ENCODE measurements at regions not wholly inside any gene's neighbourhood (a gene's known extent, or its start where the extent isn't known, plus 50 kb on each side); places are given as distances from the start of the nearest gene placed in this dataset.
A peak's percentile ranks its signal among the peaks of the same experiment; 100 is the strongest.

GRCh38 chr17:79393358-79394052 is 217.3 kb downstream of the RBFOX3 start:
- peak; percentile 87 for DNase-seq

- DNase-seq: no peak
These were observed 218.3 kb downstream of the RBFOX3 start for GRCh38 chr17:79392598-79392997.

- peak; percentile 83 for DNase-seq
These were observed 219.2 kb downstream of the RBFOX3 start for GRCh38 chr17:79391376-79392233.

GRCh38 chr17:79389896-79390295 is 221.0 kb downstream of the RBFOX3 start:
- DNase-seq: no peak

GRCh38 chr17:79388556-79389295 is 222.1 kb downstream of the RBFOX3 start:
- DNase-seq: peak; percentile 69

- no peak for DNase-seq
These were observed 223.1 kb downstream of the RBFOX3 start for GRCh38 chr17:79387783-79388182.

GRCh38 chr17:79385962-79386563 is 224.8 kb downstream of the RBFOX3 start:
- DNase-seq: no peak

- no peak for DNase-seq
These were observed 228.5 kb downstream of the RBFOX3 start for GRCh38 chr17:79382313-79382712.

- DNase-seq: no peak
These were observed 231.0 kb downstream of the RBFOX3 start for GRCh38 chr17:79379700-79380445.

GRCh38 chr17:79377230-79377786 is 233.5 kb downstream of the RBFOX3 start:
- DNase-seq: no peak

GRCh38 chr17:79374807-79375206 is 236.0 kb downstream of the RBFOX3 start:
- no peak for DNase-seq

GRCh38 chr17:79374087-79374689 is 236.7 kb downstream of the RBFOX3 start:
- no peak for DNase-seq

- no peak for DNase-seq
These were observed 238.2 kb downstream of the RBFOX3 start for GRCh38 chr17:79372470-79373238.

GRCh38 chr17:79371984-79372383 is 238.9 kb downstream of the RBFOX3 start:
- no peak for DNase-seq

- DNase-seq: no peak
These were observed 240.3 kb downstream of the RBFOX3 start for GRCh38 chr17:79370594-79370993.

- DNase-seq: no peak
These were observed 240.7 kb downstream of the RBFOX3 start for GRCh38 chr17:79370126-79370525.

- DNase-seq: no peak
These were observed 241.3 kb downstream of the RBFOX3 start for GRCh38 chr17:79369532-79369931.

- DNase-seq: no peak
These were observed 241.8 kb downstream of the RBFOX3 start for GRCh38 chr17:79369001-79369400.

GRCh38 chr17:79368521-79368920 is 242.3 kb downstream of the RBFOX3 start:
- no peak for DNase-seq

- no peak for DNase-seq
These were observed 243.8 kb downstream of the RBFOX3 start for GRCh38 chr17:79366988-79367571.
